GM19043 (cell line): ENCODE measurements at regions not wholly inside any gene's neighbourhood (a gene's known extent, or its start where the extent isn't known, plus 50 kb on each side); places are given as distances from the start of the nearest gene placed in this dataset.

ENCODE experiments used
- ATAC-seq: cut with Tn5 transposase; IDR thresholded peaks from one replicate; pipeline ENCODE4 v1.9.1; 2021; ENCODE audit warnings: low read depth; ENCODE audit not compliant: unreplicated experiment

- ATAC-seq = no peak
Observed at GRCh38 chr17:33804401-33804800, 450.7 kb upstream of the CCL2 start.

GRCh38 chr17:33806631-33807030 lies 448.5 kb upstream of the CCL2 start:
- ATAC-seq = no peak

DNA sequence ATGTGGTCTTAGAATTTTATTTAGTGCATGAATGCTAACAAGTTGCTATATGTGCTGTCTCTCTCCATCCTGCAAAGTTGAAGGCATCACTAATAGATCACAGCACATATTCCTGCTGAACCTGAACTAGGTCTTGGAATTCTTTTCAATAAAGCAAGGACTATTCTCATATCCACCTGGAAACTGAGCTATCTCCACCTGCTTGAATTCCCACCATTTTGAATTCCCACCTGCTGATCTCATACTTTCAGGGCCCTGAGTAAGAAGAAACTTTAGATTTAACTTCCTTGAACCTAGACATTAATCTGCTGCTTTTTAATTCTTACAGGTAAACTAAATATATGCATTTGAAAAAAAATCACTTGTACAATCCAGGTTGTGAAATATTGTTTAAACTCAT lies 445.3 kb upstream of the CCL2 start:
- ATAC-seq = no peak

DNA sequence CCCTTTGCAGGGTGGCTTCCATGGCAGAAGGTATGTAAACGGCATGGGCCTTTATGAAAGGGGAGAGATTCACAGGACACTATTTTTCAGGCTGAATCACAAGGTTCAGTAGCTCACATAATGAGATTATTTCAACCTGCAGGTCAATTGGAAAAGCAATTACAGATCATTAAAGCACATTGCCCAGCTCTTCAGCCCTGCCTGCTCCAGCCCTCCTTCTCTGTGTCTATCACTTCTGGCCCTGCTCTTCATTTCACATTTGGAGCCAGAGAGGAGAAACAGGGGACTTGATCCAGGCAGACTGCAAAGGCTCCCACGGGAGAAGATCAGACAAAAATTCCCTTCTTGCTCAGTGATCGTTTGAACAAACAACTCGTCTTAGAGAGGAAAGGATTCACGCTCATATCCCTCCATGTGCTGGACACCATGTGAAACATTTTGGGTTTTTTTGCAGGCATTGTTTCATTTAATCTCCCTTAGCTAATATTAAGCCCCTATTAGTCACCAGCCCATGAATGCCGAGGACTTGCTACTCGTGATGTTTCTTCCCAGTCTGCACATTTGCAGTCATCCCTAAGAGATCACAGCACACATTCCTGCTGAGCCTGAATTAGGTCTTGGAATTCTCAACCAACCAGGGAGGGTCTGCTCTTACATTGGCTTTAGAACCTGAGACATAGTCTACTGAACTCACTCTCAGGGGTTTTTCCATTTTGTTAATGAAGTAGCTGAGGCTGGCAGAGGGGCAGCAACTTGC lies 443.9 kb upstream of the CCL2 start:
- no peak for ATAC-seq

GRCh38 chr17:33811984-33812577 lies 443.0 kb upstream of the CCL2 start:
- no peak for ATAC-seq

DNA sequence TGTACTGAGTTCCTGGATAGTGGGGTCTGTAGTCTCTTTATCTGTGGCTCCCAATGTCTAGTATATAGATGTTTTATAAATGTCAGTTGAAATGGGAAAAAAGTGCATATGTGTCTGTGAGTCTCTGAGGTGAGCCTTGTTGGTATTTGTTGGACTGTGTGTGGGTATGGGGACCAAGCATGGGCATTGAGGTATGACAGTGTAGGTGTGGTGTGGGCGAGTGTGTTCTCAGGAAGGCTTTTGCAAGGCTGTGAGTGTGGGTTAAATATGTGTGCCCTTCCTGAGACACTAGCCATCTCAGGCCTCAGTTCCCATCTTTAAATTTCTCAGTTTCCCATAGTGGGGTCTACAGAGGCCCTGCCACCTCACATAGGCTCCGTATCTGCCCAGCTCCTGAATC lies 440.2 kb upstream of the CCL2 start:
- no peak for ATAC-seq

GRCh38 chr17:33816036-33816435 lies 439.0 kb upstream of the CCL2 start:
- ATAC-seq = no peak

GRCh38 chr17:33816842-33817617 lies 438.1 kb upstream of the CCL2 start:
- no peak for ATAC-seq

GRCh38 chr17:33819539-33819938 lies 435.5 kb upstream of the CCL2 start:
- no peak for ATAC-seq

DNA sequence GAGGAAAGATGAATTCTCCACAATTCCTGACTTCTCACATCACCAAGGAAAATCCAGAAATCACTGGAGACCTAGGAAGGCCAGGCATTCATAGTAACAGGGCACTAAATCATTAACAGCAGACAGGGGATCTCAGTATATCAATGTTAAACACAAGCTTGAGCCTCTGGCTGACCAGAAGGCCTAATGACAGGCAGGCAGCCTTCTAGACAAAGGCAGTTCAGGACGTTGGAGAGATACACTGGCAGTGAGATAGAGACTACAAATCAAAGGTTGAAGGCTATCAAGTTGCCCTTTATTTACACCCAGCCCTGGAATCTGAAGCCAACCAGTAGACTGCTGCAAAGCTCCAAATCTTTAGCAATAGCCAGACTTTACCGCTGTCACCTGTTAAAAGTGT lies 422.8 kb upstream of the CCL2 start:
- no peak for ATAC-seq

DNA sequence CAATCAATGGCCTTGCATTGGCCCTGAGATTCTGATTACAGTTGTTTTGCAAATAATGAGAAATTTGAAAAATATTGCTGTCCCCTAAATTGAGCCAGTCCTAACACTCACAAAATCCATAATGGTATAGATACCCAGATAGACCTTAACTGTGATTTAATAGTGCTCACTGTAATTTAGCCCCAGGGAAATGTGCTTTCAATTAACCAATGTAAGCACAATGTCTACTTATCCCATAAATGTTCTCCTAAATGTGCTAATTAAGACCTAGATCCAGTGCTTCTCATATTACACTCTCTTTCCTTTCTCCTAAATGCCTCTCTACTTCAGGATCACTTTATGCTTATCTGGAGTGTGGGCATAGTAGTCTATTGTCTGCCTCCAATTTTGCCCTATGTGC lies 417.8 kb upstream of the CCL2 start:
- ATAC-seq = no peak

- ATAC-seq = no peak
Observed at GRCh38 chr17:33838281-33838680, 416.8 kb upstream of the CCL2 start.

DNA sequence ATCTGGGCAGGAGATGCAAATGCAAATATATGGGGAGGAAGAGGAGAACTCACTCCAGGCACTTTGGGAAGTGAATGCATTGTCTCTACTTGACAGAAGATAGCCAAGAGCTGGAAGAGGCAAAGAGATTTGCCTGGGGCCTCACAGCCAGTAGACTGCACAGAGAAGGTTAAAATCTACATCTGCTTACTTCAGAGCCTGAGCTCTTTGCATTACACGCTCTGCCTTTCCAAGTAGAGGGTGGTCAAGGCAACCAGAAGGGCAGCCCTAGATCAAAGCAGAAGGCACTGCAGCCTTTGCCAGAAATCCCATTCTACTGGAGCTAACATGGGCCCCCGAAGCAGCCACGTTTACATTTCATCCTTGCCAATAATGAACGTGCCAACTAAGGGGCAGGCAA lies 407.2 kb upstream of the CCL2 start:
- ATAC-seq = no peak

DNA sequence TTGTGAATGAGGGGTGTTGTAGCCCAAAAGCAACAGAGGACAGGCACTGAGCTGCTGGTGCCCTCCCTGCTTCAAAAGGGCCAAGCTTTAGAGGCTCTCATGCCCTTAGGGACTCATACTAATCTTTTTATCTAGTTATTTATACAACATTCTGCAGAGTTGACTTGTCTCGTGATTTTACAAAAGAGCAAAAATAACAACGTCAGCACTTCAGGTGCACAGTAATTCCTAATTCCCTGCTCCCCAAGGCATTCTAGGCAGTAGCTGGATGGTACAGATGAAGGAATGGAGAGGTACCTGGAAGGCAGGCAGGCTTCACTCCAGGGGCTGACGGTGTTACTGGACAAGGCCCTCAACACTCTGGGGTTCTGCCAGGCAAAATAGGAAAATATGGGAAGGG lies 406.7 kb upstream of the CCL2 start:
- ATAC-seq = no peak

DNA sequence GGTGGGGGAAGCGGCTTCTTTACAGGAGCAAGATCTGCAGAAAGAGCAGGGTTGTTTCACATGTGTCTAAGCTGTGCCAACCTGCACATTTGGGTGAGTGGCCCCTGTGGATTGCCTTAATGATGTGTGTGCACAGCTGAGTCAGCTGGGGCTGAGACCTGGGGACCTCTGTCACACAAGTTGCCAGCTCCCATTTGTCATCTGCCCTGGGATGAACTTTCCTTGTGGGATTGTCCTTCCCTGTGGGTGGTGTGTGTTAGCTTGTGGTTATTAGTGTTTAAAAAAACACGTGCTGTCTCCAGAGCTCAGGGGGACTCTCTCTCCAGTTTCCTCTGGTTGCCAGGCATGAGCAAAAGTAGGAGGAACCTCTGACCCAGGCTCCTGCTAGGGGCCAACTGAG lies 400.5 kb upstream of the CCL2 start:
- ATAC-seq = no peak

GRCh38 chr17:33858121-33858520 lies 397.0 kb upstream of the CCL2 start:
- no peak for ATAC-seq

GRCh38 chr17:33858682-33859081 lies 396.4 kb upstream of the CCL2 start:
- no peak for ATAC-seq

DNA sequence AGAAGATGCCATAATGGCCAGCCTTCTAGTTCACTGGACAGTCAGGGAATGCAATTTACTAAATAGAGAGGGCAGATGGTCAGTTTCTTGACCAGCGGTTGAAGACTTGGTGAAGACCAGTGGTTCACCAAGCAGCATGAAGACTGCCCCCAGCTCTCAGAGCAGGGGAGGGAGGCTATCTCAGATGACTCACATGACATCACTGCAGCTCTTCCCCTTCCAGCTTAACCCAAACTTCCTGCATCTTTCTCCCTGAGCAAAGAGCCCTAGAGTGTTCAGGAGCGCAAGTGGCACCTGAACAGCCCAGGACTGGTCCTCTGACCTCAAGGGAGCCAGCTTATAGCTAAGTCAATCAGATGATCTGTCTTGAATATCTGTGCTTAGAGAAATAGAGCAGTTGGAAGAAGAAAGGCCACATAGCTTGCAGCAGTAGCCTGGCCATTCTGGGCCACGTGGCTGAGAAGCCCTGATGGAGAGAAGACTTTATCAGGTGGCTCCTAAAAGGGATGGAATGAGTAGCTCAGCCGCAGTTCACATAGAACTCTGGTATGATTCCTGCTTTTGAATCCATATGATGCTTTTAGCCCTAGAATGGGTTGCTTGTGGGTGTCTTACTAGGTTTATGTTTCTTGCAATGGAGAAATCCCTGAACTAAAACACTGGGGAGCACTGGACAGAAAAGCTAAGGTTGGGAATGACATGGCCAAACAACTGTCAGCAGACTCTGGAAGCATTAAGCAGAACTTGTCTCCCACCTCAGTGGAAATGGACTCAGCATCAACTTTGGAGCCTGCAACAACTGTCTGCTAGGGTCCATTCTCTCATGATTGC lies 392.1 kb upstream of the CCL2 start:
- no peak for ATAC-seq

GRCh38 chr17:33864758-33865229 lies 390.3 kb upstream of the CCL2 start:
- no peak for ATAC-seq

DNA sequence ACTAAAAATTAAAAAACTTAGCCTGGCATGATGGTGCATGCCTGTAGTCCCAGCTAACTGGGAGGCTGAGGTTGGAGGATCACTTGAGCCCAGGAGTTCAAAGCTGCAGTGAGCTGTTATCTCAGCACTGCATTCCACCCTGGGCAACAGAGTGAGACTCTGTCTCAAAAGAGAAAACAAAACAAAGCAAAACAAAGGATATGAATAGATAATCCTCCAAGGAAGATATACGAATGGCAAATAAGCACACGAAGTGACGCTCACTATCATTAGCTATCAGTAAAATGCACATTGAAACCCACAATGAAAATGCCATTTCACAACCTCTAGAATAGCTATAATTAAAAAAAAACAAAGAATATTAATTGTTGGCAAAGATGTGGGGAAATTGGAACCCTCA lies 386.2 kb upstream of the CCL2 start:
- no peak for ATAC-seq

DNA sequence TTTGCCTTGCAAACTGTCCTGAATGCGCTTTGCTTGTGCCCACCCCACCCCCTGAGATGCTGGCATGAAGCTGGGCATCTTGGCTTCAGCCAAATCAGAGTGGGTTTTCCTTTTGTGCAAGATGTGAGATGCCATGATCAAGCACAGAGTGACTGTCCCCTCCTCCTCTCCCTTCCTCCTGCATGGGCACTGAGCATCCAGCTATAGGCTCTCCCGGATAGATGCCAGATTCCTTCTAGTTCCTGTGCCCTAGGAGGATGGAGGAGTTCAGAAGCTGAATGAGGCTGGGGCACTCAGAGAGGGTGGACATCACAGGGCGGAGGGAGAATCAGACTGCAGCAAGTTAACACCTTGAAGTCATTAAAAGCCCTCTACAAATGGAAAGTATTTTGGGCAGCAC lies 384.1 kb upstream of the CCL2 start:
- no peak for ATAC-seq
